CD4-positive, alpha-beta T cell (primary cell): ENCODE measurements at regions not wholly inside any gene's neighbourhood (a gene's known extent, or its start where the extent isn't known, plus 50 kb on each side); places are given as distances from the start of the nearest gene placed in this dataset.

Experiments
- ATAC-seq: fragments of 200-7000 bp; cut with Tn5 transposase; one replicate; pipeline ENCODE4 v1.10.0; 2022; ENCODE audit warnings: mild to moderate bottlenecking; ENCODE audit not compliant: poor library complexity
- CTCF ChIA-PET: fragments of 350-600 bp; sonication (Branson Sonifier 250); formaldehyde crosslinking; loops from one replicate; lab custom pipeline; 2021; ENCODE audit warnings: antibody characterized with exemption, inconsistent platforms; lab: Charles Lee
- POLR2A ChIA-PET: fragments of 350-600 bp; sonication (Branson Sonifier 250); formaldehyde crosslinking; loops from one replicate; lab custom pipeline; 2021; ENCODE audit warnings: antibody characterized with exemption, inconsistent platforms; lab: Charles Lee
- DNase-seq, 14 experiments: peaks; one replicate each; pipeline ENCODE4 v3.0.0-alpha.2; 2013 to 2020; ENCODE audit warnings: mixed read lengths in 2 of 14
- H3K27ac ChIP-seq, 2 donors: one replicate each; pipeline versions ENCODE4 v1.5.1 to v1.7.0; 2013; ENCODE audit warnings: low read length in 2 of 2, low read depth in 1 of 2, mild to moderate bottlenecking in 1 of 2
- H3K27me3 ChIP-seq, 2 experiments: 1 replicate in 1 of 2; 2 replicates in 1 of 2; pipeline versions ENCODE4 v1.6.1 to v1.7.0; 2013; ENCODE audit warnings: low read length in 2 of 2, control low read depth in 1 of 2, mild to moderate bottlenecking in 1 of 2, moderate library complexity in 1 of 2; ENCODE audit not compliant: insufficient read depth in 2 of 2, control insufficient read depth in 1 of 2
- H3K36me3 ChIP-seq: one replicate; pipeline ENCODE4 v1.6.1; 2013; ENCODE audit warnings: low read length, control low read depth; ENCODE audit not compliant: insufficient read depth
- H3K4me1 ChIP-seq: one replicate; pipeline ENCODE4 v1.6.1; 2013; ENCODE audit warnings: low read length, control low read depth; ENCODE audit not compliant: insufficient read depth
- H3K4me3 ChIP-seq: one replicate; pipeline ENCODE4 v1.5.1; 2013; ENCODE audit warnings: mild to moderate bottlenecking, low read length, moderate library complexity
- H3K9me3 ChIP-seq, 2 experiments: 1 replicate in 1 of 2; 2 replicates in 1 of 2; pipeline versions ENCODE4 v1.6.1 to v1.7.0; 2013; ENCODE audit warnings: low read length in 2 of 2, mild to moderate bottlenecking in 2 of 2, control low read depth in 1 of 2, moderate library complexity in 1 of 2; ENCODE audit not compliant: control insufficient read depth in 1 of 2, insufficient read depth in 1 of 2
- H3K27ac Mint-ChIP-seq: one replicate; pipeline ENCODE4 v1.8.0; 2020; ENCODE audit warnings: mixed read lengths
- H3K27me3 Mint-ChIP-seq: one replicate; pipeline ENCODE4 v1.8.0; 2021; ENCODE audit warnings: mixed read lengths
- H3K36me3 Mint-ChIP-seq: one replicate; pipeline ENCODE4 v1.8.0; 2021; ENCODE audit warnings: low read depth, mixed read lengths
- H3K4me1 Mint-ChIP-seq: one replicate; pipeline ENCODE4 v1.8.0; 2021; ENCODE audit warnings: low read depth, mixed read lengths
- H3K4me3 Mint-ChIP-seq: one replicate; pipeline ENCODE4 v1.8.0; 2020; ENCODE audit warnings: mild to moderate bottlenecking, mixed read lengths
- H3K9me3 Mint-ChIP-seq: one replicate; pipeline ENCODE4 v1.8.0; 2020; ENCODE audit warnings: mixed read lengths
- CTCF ChIP-seq: fragments of 200-600 bp; IDR thresholded peaks from one replicate; pipeline ENCODE4 v1.8.0; 2022; ENCODE audit warnings: antibody characterized with exemption, mild to moderate bottlenecking
- intact Hi-C, 2 experiments: fragments of 100-400 bp; cut with DNase I in 1 of 2; cut with micrococcal nuclease in 1 of 2; formaldehyde crosslinking; loops; one replicate each; pipeline versions ENCODE4 v1.15.1 to v1.9.0; 2023 to 2025; cut with DNase I, micrococcal nuclease

DNA sequence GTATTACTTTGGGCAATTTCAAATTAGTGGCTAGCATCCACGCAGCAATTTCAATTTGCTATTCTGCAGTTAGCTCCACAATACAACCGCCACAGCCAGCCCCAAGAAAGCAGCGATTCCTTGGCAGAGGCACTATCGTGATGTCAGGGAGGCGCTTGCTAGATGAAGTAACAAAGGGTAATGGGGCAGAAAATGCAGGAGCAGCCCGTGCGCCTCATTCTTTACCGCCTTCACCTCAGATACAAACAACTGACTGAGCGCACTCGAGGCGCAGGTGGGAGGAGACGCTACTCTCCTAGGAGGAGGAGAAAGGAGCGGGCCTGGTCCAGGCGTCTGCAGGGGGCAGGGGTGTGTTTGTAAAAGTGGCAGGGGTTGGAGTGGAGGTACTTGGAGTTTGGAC lies 76.9 kb upstream of the ASB18 start:
- ATAC-seq (no peak), DNase-seq (no peak)
- no peaks in the 10 kb centered on the region for H3K4me1 ChIP-seq
- no peak for TF ChIP-seq CTCF
- peaks cover 0 to 4% of the 10 kb centered on the region in 2 experiments for H3K9me3 ChIP-seq
- intact Hi-C loops: loop anchor here in 1 of 2 experiments (10.0 kb wide), 1 partner anchor 1234 kb away; no protein-coding TSS in a partner anchor
- H3K27me3 Mint-ChIP-seq: peaks cover 3% of the 10 kb centered on the region
- H3K27ac ChIP-seq: no peak overlapping the region
- H3K9me3 Mint-ChIP-seq: no peaks in the 10 kb centered on the region
- H3K36me3 ChIP-seq: no peaks in the 10 kb centered on the region
- H3K27ac Mint-ChIP-seq: no peak overlapping the region
- H3K4me3 ChIP-seq: no peak overlapping the region
- CTCF ChIA-PET: no interaction called here
- H3K4me3 Mint-ChIP-seq: no peak overlapping the region
- H3K4me1 Mint-ChIP-seq: no peaks in the 10 kb centered on the region
- POLR2A ChIA-PET: no interaction called here
- no peaks in the 10 kb centered on the region for H3K27me3 ChIP-seq
- no peaks in the 10 kb centered on the region for H3K36me3 Mint-ChIP-seq

GRCh38 chr2:236341721-236342120 lies 77.5 kb upstream of the ASB18 start:
- Histone ChIP-seq H3K27me3 (no peaks in the 10 kb centered on the region), H3K36me3 (no peaks in the 10 kb centered on the region), H3K27ac (no peak overlapping the region), H3K4me3 (no peak overlapping the region), H3K4me1 (no peaks in the 10 kb centered on the region), H3K9me3 (peaks cover 0 to 1% of the 10 kb centered on the region in 2 experiments)
- H3K4me1 Mint-ChIP-seq: no peaks in the 10 kb centered on the region
- no peaks in the 10 kb centered on the region for H3K9me3 Mint-ChIP-seq
- no peak for DNase-seq
- ATAC-seq: no peak
- H3K4me3 Mint-ChIP-seq: no peak overlapping the region
- H3K27ac Mint-ChIP-seq: no peak overlapping the region
- H3K27me3 Mint-ChIP-seq: peaks cover 3% of the 10 kb centered on the region
- H3K36me3 Mint-ChIP-seq: no peaks in the 10 kb centered on the region
- intact Hi-C loops: loop anchor here (2.0 to 10.0 kb wide), 2 partner anchors 227 to 1233 kb away; partner anchors contain the start of gene ACKR3 (in 1 of the 2)
- CTCF ChIA-PET: no interaction called here
- POLR2A ChIA-PET: no interaction called here
- TF ChIP-seq CTCF: no peak

DNA sequence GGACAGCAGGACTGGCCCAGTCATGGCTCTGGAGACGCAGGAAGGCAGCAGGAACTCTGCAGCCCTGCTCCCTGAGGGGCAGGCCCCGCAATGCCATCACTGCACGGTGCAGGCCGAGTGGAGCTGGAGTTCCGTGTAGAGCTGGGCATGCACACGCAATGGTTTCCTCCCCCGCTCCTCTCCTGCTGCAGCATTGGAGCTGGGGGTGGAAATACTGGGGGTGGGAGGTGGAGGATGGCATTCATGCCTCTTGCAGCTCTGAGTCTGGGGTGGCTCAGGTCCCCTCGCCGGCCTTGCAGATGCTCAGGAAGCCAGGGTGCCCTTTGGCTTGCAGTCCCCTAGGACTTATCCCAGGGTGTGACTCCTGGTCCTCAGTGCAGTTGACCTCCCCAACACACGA lies 78.3 kb upstream of the ASB18 start:
- H3K27me3 Mint-ChIP-seq: peaks cover 3% of the 10 kb centered on the region
- CTCF ChIA-PET: no interaction called here
- ATAC-seq (no peak), DNase-seq (no peak)
- H3K27ac Mint-ChIP-seq: no peak overlapping the region
- H3K36me3 ChIP-seq: no peaks in the 10 kb centered on the region
- H3K4me3 ChIP-seq: no peak overlapping the region
- TF ChIP-seq CTCF: no peak
- H3K36me3 Mint-ChIP-seq: no peaks in the 10 kb centered on the region
- no peaks in the 10 kb centered on the region for H3K4me1 Mint-ChIP-seq
- H3K9me3 ChIP-seq: no peaks in the 10 kb centered on the region
- no peaks in the 10 kb centered on the region for H3K4me1 ChIP-seq
- H3K27ac ChIP-seq: no peak overlapping the region
- POLR2A ChIA-PET: no interaction called here
- intact Hi-C loops: loop anchor here (2.0 to 10.0 kb wide), 2 partner anchors 226 to 1232 kb away; partner anchors contain the start of gene ACKR3 (in 1 of the 2)
- no peak overlapping the region for H3K4me3 Mint-ChIP-seq
- H3K27me3 ChIP-seq: no peaks in the 10 kb centered on the region
- no peaks in the 10 kb centered on the region for H3K9me3 Mint-ChIP-seq
